ENCODE measurements at regions not wholly inside any gene's neighbourhood (a gene's known extent, or its start where the extent isn't known, plus 50 kb on each side); places are given as distances from the start of the nearest gene placed in this dataset.

DNA sequence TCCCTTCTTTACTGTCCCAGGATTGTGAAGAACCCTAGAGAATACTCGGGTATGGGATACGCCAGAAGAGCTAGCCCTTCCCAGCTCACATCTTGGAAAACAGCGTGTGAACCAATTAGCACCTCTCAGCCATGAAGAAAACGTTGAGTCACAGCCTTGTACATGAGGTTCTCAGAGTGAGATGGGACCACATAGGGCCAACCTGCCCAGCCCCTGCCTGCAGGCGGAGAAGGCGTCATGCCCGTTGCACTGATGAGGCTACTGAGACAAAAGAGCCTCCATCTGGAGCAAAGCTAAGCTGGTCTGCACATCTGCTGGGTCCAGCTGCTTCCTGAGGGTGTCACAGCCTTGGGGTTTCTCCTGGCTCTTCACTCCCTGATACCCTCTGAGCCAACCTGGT, 92.2 kb downstream of the LBH start:
- Histone ChIP-seq H3K27me3 (ENCODE audit: control insufficient read depth, insufficient read depth, low read length) (no peaks in the 10 kb centered on the region), H3K27ac (no peak overlapping the region), H3K4me3 (ENCODE audit: low read depth, low read length) (no peak overlapping the region), H3K36me3 (ENCODE audit: control insufficient read depth, insufficient read depth, low read length) (no peaks in the 10 kb centered on the region), H3K9me3 (ENCODE audit: control insufficient read depth, low read length) (no peaks in the 10 kb centered on the region), H2AFZ (no peak overlapping the region), H3K79me2 (no peaks in the 10 kb centered on the region), H3K4me2 (ENCODE audit: low read length) (no peak overlapping the region), H3K9ac (no peak overlapping the region), H3K4me1 (no peaks in the 10 kb centered on the region)
- TF ChIP-seq, protein P1, sequence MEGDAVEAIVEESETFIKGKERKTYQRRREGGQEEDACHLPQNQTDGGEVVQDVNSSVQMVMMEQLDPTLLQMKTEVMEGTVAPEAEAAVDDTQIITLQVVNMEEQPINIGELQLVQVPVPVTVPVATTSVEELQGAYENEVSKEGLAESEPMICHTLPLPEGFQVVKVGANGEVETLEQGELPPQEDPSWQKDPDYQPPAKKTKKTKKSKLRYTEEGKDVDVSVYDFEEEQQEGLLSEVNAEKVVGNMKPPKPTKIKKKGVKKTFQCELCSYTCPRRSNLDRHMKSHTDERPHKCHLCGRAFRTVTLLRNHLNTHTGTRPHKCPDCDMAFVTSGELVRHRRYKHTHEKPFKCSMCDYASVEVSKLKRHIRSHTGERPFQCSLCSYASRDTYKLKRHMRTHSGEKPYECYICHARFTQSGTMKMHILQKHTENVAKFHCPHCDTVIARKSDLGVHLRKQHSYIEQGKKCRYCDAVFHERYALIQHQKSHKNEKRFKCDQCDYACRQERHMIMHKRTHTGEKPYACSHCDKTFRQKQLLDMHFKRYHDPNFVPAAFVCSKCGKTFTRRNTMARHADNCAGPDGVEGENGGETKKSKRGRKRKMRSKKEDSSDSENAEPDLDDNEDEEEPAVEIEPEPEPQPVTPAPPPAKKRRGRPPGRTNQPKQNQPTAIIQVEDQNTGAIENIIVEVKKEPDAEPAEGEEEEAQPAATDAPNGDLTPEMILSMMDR (IDR thresholded peaks at IDR 0.05): no peak

DNA sequence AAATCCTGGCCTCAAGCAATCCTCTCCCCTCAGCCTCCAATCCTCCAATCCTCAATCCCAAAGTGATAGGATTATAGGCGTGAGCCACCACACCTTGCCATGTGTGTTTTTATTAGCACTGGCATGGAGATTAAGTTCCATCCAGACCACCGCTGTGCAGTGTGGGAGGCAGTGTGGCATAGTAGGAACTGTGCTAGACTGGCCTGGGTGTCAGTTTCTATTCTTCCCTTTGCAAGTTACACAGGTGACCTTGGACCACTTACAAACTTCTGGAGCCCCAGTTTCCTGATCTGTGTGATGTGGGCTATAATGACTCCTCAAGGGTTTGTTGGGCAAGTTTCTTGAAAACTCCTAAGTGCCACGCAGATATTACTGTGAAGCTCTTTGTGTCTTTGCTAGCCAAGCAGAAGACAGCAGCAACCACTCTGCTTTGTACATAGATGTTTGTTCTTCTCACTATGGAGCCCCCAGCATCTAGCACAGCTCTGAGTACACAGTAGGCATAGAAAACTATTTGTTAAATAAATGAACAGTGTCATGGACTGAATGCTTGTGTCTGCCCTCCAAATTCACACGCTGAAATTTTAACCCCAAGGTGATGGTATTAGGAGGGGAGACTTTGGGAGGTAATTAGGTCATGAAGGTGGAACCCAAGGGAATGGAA, 93.0 kb downstream of the LBH start:
- Histone ChIP-seq H3K9ac (no peak overlapping the region), H3K9me3 (ENCODE audit: control insufficient read depth, low read length) (no peaks in the 10 kb centered on the region), H3K4me2 (ENCODE audit: low read length) (no peak overlapping the region), H3K4me1 (no peaks in the 10 kb centered on the region), H3K27me3 (ENCODE audit: control insufficient read depth, insufficient read depth, low read length) (no peaks in the 10 kb centered on the region), H3K36me3 (ENCODE audit: control insufficient read depth, insufficient read depth, low read length) (no peaks in the 10 kb centered on the region), H2AFZ (no peak overlapping the region), H3K27ac (no peak overlapping the region), H3K79me2 (no peaks in the 10 kb centered on the region), H3K4me3 (ENCODE audit: low read depth, low read length) (no peak overlapping the region)
- TF ChIP-seq, protein P1 (IDR thresholded peaks at IDR 0.05): no peak

DNA sequence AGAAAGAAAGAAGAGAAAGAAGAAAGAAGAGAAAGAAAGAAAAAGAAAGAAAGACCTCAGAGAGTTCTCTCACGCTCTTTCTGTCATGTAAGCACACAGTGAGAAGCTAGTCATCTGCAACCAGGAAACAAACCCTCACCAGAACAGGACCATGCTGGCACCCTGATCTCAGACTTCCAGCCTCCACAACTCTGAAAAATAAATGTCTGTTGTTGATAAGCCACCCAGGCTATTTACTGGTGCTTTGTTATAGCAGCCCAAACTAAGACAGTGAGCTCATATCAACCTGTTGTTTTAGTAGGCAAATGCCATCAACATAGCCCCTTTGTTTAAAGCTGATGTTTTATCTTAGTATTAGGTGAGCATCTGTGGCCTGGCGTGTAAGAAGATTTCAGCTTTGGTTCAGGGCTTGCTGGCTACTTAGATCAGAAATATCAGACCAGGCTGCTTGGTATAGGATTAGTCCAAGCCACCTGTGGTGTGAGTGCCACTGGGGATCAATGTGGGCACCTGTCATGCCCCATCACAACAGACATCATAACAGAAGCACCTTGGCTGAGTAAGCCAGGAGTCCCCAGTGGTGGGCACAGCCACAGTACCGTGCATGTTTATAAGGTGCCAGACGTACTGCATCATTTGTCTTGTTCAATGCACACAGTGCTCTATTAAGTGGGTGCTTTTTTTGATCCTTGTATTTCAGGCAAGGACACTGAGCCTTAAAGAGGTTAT, 94.4 kb downstream of the LBH start:
- Histone ChIP-seq H3K4me1 (no peaks in the 10 kb centered on the region), H3K9ac (no peak overlapping the region), H3K4me3 (ENCODE audit: low read depth, low read length) (no peak overlapping the region), H3K79me2 (no peaks in the 10 kb centered on the region), H3K27ac (no peak overlapping the region), H3K36me3 (ENCODE audit: control insufficient read depth, insufficient read depth, low read length) (no peaks in the 10 kb centered on the region), H2AFZ (no peak overlapping the region), H3K27me3 (ENCODE audit: control insufficient read depth, insufficient read depth, low read length) (no peaks in the 10 kb centered on the region), H3K9me3 (ENCODE audit: control insufficient read depth, low read length) (no peaks in the 10 kb centered on the region), H3K4me2 (ENCODE audit: low read length) (no peak overlapping the region)
- TF ChIP-seq, protein P1 (IDR thresholded peaks at IDR 0.05): no peak

DNA sequence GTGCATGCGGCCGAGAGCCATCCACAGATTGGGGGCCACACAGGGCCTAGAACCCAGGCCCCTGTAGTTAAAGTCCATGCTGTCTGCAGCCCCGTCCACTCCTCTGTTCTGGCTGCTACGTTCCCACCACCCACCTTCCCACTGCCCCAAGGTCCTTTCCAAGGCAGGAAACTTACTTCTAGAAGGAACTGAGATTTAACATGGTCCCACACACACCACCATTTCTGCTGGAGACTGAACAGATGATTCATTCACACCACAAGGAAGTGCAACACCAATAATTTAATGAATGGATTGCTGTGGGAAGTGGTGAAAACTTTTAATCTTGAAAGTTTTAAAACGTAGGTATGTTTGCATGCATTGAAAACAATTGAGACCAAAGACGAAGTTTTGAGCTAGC, 95.2 kb downstream of the LBH start:
- no peaks in the 10 kb centered on the region for H3K79me2 ChIP-seq
- H3K27ac ChIP-seq: no peak overlapping the region
- TF ChIP-seq, protein P1 (IDR thresholded peaks at IDR 0.05): no peak
- no peak overlapping the region for H3K4me2 ChIP-seq (ENCODE audit: low read length)
- H3K36me3 ChIP-seq (ENCODE audit: control insufficient read depth, insufficient read depth, low read length): no peaks in the 10 kb centered on the region
- no peak overlapping the region for H2AFZ ChIP-seq
- no peaks in the 10 kb centered on the region for H3K9me3 ChIP-seq (ENCODE audit: control insufficient read depth, low read length)
- H3K4me3 ChIP-seq (ENCODE audit: low read depth, low read length): no peak overlapping the region
- H3K4me1 ChIP-seq: no peaks in the 10 kb centered on the region
- H3K9ac ChIP-seq: no peak overlapping the region
- no peaks in the 10 kb centered on the region for H3K27me3 ChIP-seq (ENCODE audit: control insufficient read depth, insufficient read depth, low read length)
